ENCODE measurements at regions not wholly inside any gene's neighbourhood (a gene's known extent, or its start where the extent isn't known, plus 50 kb on each side); places are given as distances from the start of the nearest gene placed in this dataset.
"Not testable (repeated sequence)": the region's sequence is repeated elsewhere in the genome, so short reads cannot be mapped to it uniquely, and the experiment has no call there.

DNA sequence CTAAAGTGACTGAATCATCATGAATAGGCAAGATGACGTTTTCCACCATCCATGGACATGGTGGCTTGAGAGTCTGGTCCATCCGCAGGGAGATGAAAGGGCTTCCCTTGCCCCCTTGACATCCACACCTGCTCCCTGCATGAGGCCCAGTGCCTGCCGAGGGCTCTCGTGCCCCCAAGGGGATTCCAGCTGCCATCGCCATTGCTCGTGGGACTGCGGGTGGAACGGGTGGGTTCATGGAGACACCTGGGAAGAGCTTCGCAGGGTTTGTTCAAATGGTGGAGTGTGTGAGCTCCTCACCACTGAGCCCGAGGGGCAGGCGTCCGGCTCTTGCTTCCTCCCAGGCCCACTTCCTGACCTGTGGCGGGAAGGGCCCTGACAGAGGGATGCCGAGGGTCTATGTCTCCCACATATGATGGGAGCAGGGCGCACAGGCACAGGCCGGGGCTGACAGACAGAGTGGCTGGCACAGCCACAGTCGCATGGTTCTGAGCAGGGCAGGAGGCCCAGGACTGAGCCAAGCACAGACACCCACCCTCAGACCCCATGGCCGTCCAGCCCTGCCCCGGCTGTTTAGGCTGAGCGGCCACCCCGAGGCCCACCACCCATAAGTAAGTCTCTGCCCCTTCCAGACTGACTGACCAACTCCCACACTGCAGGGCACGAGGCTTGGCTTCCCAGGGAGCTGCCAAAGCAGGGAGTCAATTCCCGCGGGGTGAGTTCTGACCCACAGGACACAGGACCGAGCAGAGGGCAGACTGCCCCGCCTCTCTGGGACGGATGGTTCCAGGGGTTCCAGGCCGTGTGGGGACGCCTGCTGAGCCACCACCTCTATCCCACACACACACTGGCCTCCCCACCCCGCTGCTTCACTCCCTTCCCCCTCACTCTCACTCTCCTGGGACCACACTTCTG is 70.0 kb upstream of the PPP1R26 start:
- Histone ChIP-seq H3K27me3 (ENCODE audit: control insufficient read depth, insufficient read depth, low read length) (no peaks in the 10 kb centered on the region), H3K36me3 (replicated peaks; ENCODE audit: control insufficient read depth, insufficient read depth, low read length) (no peaks in the 10 kb centered on the region), H3K4me3 (ENCODE audit: insufficient read depth, low read depth, low read length) (no peak overlapping the region)
- DNase-seq = peak; percentile 37

GRCh38 chr9:135410421-135410820 is 69.2 kb upstream of the PPP1R26 start:
- no peak overlapping the region for H3K4me3 ChIP-seq (ENCODE audit: insufficient read depth, low read depth, low read length)
- no peaks in the 10 kb centered on the region for H3K27me3 ChIP-seq (ENCODE audit: control insufficient read depth, insufficient read depth, low read length)
- no peak for DNase-seq
- no peaks in the 10 kb centered on the region for H3K36me3 ChIP-seq (replicated peaks; ENCODE audit: control insufficient read depth, insufficient read depth, low read length)

DNA sequence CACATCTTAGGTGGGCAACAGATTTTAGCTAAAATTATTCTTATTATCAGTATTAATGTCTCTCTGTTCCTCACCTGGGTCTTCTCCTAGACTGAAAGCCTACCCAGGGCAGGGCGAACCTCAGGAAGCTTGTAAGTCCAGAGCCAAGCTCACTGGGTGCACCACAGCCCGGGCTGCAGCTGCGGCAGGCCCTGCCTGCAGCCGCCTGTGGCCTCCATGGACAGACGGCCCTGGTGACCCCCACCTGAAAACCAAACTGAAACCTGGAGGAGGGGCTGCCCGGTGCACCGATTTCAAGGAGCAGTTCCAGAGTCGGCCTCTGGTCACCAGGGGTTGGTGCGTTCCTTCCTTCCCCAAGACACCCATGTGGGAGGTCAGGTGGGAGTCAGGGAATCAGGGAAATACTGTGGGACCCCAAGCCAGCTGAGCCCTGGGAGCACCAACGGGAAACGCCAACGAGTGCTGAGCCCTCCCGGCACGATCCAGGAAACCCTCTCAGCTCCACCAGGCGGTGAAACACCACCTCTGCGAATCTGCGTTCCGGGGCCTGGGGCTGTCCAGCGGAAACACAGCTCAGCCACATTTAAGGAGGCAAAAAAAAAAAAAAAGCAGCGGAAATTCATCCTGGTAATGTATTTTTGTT is 68.6 kb upstream of the PPP1R26 start:
- no peak overlapping the region for H3K4me3 ChIP-seq (ENCODE audit: insufficient read depth, low read depth, low read length)
- no peaks in the 10 kb centered on the region for H3K36me3 ChIP-seq (replicated peaks; ENCODE audit: control insufficient read depth, insufficient read depth, low read length)
- no peaks in the 10 kb centered on the region for H3K27me3 ChIP-seq (ENCODE audit: control insufficient read depth, insufficient read depth, low read length)
- peak; percentile 81 for DNase-seq

GRCh38 chr9:135411605-135412004 is 68.0 kb upstream of the PPP1R26 start:
- H3K36me3 ChIP-seq (replicated peaks; ENCODE audit: control insufficient read depth, insufficient read depth, low read length); DNase-seq; H3K27me3 ChIP-seq (ENCODE audit: control insufficient read depth, insufficient read depth, low read length); H3K4me3 ChIP-seq (ENCODE audit: insufficient read depth, low read depth, low read length): not testable (repeated sequence)

GRCh38 chr9:135412315-135413085 is 67.1 kb upstream of the PPP1R26 start:
- H3K36me3 ChIP-seq (replicated peaks; ENCODE audit: control insufficient read depth, insufficient read depth, low read length); H3K4me3 ChIP-seq (ENCODE audit: insufficient read depth, low read depth, low read length); H3K27me3 ChIP-seq (ENCODE audit: control insufficient read depth, insufficient read depth, low read length): not testable (repeated sequence)
- DNase-seq = peak; percentile 98

GRCh38 chr9:135413086-135413375 is 66.6 kb upstream of the PPP1R26 start:
- Histone ChIP-seq H3K36me3 (replicated peaks; ENCODE audit: control insufficient read depth, insufficient read depth, low read length) (no peaks in the 10 kb centered on the region), H3K27me3 (ENCODE audit: control insufficient read depth, insufficient read depth, low read length) (no peaks in the 10 kb centered on the region)
- DNase-seq = no peak

DNA sequence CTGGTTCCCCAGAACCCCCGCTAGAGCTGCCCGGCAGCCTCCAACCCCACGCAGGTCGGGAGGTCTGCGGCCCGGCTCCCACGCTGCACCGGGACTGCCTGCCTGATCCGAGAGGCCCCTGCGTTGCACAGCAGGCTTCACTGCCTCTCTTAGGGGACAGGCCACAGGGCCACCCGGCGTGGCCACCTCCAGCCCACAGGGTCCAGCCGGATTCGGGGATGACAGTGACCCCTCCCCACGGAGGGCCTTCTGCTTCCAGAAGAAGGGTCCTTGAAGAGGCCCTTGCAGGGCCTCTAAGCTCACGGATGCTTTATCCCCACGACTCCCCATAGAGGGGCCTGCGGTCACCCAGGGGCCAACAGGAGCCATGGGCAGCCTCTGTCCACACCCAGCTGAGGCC is 66.1 kb upstream of the PPP1R26 start:
- H3K27me3 ChIP-seq (ENCODE audit: control insufficient read depth, insufficient read depth, low read length) = no peaks in the 10 kb centered on the region
- DNase-seq = peak; percentile 40

More at GRCh38 chr9:135413086-135413375, 66.6 kb upstream of the PPP1R26 start:
- H3K4me3 ChIP-seq (ENCODE audit: insufficient read depth, low read depth, low read length) = no peak overlapping the region

DNA sequence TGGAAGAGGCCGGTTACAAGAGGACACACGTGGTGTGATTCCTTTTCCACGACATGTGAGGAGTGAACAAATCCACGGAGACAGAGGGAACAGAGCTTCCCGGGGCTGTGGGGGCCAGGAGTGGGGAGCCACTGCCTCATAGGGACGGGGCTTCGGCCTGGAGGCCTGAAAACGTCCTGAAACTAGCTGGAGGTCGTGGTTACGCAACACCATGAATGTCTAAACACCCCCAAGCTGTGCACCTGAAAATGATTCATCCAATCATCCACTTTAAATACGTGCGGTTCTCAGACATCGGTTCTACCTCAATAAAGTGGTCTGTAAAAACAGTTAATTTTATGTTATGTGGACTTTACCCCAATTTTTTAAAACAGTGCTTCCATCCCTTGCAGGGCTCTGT is 65.3 kb upstream of the PPP1R26 start:
- Histone ChIP-seq H3K36me3 (replicated peaks; ENCODE audit: control insufficient read depth, insufficient read depth, low read length) (no peaks in the 10 kb centered on the region), H3K4me3 (ENCODE audit: insufficient read depth, low read depth, low read length) (no peak overlapping the region), H3K27me3 (ENCODE audit: control insufficient read depth, insufficient read depth, low read length) (no peaks in the 10 kb centered on the region)
- DNase-seq = peak; percentile 33

More for the DNA sequence above, 66.1 kb upstream of the PPP1R26 start:
- Histone ChIP-seq H3K36me3 (replicated peaks; ENCODE audit: control insufficient read depth, insufficient read depth, low read length) (no peaks in the 10 kb centered on the region), H3K4me3 (ENCODE audit: insufficient read depth, low read depth, low read length) (no peak overlapping the region)

- no peaks in the 10 kb centered on the region for H3K36me3 ChIP-seq (replicated peaks; ENCODE audit: control insufficient read depth, insufficient read depth, low read length)
- peak; percentile 10 for DNase-seq
- H3K27me3 ChIP-seq (ENCODE audit: control insufficient read depth, insufficient read depth, low read length) = no peaks in the 10 kb centered on the region
- H3K4me3 ChIP-seq (ENCODE audit: insufficient read depth, low read depth, low read length) = no peak overlapping the region
Observed at GRCh38 chr9:135415586-135415985, 64.0 kb upstream of the PPP1R26 start.

- Histone ChIP-seq H3K27me3 (ENCODE audit: control insufficient read depth, insufficient read depth, low read length) (no peaks in the 10 kb centered on the region), H3K36me3 (replicated peaks; ENCODE audit: control insufficient read depth, insufficient read depth, low read length) (no peaks in the 10 kb centered on the region), H3K4me3 (ENCODE audit: insufficient read depth, low read depth, low read length) (no peak overlapping the region)
- DNase-seq = peak; percentile 34
Observed at GRCh38 chr9:135416664-135417290, 62.8 kb upstream of the PPP1R26 start.

DNA sequence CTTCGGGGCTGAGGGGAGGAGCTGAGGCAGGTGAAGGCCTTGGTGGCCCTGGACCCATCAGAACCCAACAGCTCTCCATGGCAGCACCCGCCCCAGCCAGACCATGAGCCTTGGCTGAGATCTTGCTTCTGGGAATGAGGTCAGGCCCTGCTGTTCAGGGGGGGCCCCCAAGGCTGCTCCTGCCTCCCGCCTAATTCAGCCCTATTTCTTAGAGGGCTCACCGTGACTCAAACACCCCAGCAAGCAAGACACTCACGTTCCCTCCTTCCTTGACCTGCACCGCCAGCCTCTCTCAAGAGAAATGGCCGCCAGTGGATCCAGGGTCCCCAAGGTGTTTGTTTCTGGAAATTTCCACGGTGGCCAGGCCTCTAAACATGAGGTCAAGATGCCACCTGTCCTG is 61.4 kb upstream of the PPP1R26 start:
- peak; percentile 22 for DNase-seq
- Histone ChIP-seq H3K36me3 (replicated peaks; ENCODE audit: control insufficient read depth, insufficient read depth, low read length) (no peaks in the 10 kb centered on the region), H3K27me3 (ENCODE audit: control insufficient read depth, insufficient read depth, low read length) (no peaks in the 10 kb centered on the region), H3K4me3 (ENCODE audit: insufficient read depth, low read depth, low read length) (no peak overlapping the region)

DNA sequence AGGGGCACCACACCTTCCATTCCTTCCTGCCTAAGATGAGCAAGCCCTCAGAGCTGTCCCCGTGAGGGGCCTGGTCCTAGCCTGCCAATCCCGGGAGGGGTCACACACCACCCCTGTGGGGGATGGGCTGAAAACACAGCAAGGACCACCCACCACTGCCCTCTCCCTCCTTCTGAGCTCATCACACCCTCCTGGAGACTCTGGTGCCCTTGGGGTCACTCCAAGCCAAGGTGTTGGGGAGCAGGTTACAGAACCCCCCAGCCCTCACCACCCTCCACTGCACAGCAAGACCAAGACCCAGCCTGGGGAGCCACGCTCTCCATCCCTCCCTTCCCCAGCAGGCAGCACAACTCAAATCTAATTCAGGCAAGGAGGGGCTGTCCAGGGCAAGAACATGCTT is 60.5 kb upstream of the PPP1R26 start:
- Histone ChIP-seq H3K36me3 (replicated peaks; ENCODE audit: control insufficient read depth, insufficient read depth, low read length) (no peaks in the 10 kb centered on the region), H3K4me3 (ENCODE audit: insufficient read depth, low read depth, low read length) (no peak overlapping the region), H3K27me3 (ENCODE audit: control insufficient read depth, insufficient read depth, low read length) (no peaks in the 10 kb centered on the region)
- peak; percentile 36 for DNase-seq

DNA sequence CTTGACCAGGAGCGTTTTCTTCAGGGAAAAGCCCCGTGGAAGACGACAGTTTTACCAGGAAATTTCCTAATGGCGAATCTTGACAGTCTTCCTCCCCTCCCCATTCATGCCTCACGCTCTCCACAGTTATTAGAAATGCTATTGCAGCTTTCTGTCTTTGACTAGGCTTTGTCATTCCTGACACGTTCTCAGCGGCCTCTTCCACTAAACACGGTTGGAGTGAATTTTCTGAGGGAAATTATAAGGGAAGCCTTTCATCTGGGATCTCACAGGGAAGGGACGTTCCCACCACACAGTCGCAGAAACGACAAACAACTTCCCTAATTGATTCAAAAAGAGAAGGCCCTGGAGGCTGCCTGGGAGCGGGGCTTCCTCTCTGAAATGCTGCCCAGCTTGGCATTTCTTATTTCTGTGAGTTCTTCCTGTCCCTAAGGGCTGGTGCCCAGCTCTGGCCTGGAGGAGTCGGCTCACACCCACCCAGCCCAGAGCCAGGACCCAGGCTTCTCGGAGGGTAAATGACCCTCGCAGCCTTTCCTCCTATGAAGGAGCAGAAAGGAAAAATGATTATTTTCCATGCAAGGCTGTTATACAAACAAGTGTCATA is 57.1 kb upstream of the PPP1R26 start:
- Histone ChIP-seq H3K4me3 (ENCODE audit: insufficient read depth, low read depth, low read length) (no peak overlapping the region), H3K36me3 (replicated peaks; ENCODE audit: control insufficient read depth, insufficient read depth, low read length) (no peaks in the 10 kb centered on the region), H3K27me3 (ENCODE audit: control insufficient read depth, insufficient read depth, low read length) (no peaks in the 10 kb centered on the region)
- peak; percentile 11 for DNase-seq

GRCh38 chr9:135423725-135424124 is 55.9 kb upstream of the PPP1R26 start:
- no peak for DNase-seq
- H3K36me3 ChIP-seq (replicated peaks; ENCODE audit: control insufficient read depth, insufficient read depth, low read length) = no peaks in the 10 kb centered on the region
- H3K4me3 ChIP-seq (ENCODE audit: insufficient read depth, low read depth, low read length) = no peak overlapping the region
- no peaks in the 10 kb centered on the region for H3K27me3 ChIP-seq (ENCODE audit: control insufficient read depth, insufficient read depth, low read length)

Measured in H7 (cell line).